T-cell (primary cell): ENCODE measurements at regions not wholly inside any gene's neighbourhood (a gene's known extent, or its start where the extent isn't known, plus 50 kb on each side); places are given as distances from the start of the nearest gene placed in this dataset.

Experiments used
- ATAC-seq, 4 experiments: fragments of 200-7000 bp in 3 of 4; fragments of 150-1000 bp in 1 of 4; cut with Tn5 transposase; replicated peaks in 1 of 4; 1 replicate in 3 of 4; 2 replicates in 1 of 4; pipeline ENCODE4 v1.10.0; 2021; ENCODE audit warnings: moderate library complexity in 3 of 4, mild to moderate bottlenecking in 2 of 4, moderate number of reproducible peaks in 1 of 4
- CTCF ChIA-PET, 2 donors: fragments of 300-600 bp; sonication (Branson Sonifier 250); formaldehyde crosslinking; loops; one replicate each; lab custom pipeline; 2022; ENCODE audit warnings: antibody characterized with exemption in 2 of 2; lab: Charles Lee
- POLR2A ChIA-PET, 2 donors: fragments of 300-600 bp; sonication (Branson Sonifier 250); formaldehyde crosslinking; loops; one replicate each; lab custom pipeline; 2022; ENCODE audit warnings: antibody characterized with exemption in 2 of 2; lab: Charles Lee
- DNase-seq, 35 experiments: peaks; one replicate each; pipeline versions ENCODE4 v3.0.0 to v3.0.0-alpha.2; 2013 to 2023
- H3K27ac ChIP-seq: one replicate; pipeline ENCODE4 v1.5.1; 2013; ENCODE audit warnings: low read length
- H3K27me3 ChIP-seq, 2 experiments: replicated peaks in 1 of 2; 1 replicate in 1 of 2; 2 replicates in 1 of 2; pipeline versions ENCODE4 v1.6.1 to v1.7.0; 2013; ENCODE audit warnings: low read length in 1 of 2, mixed read lengths in 1 of 2; ENCODE audit not compliant: control insufficient read depth in 2 of 2, insufficient read depth in 2 of 2; ENCODE audit errors: extremely low read depth in 1 of 2
- H3K36me3 ChIP-seq, 2 donors: 1 replicate in 1 of 2; 2 replicates in 1 of 2; pipeline versions ENCODE4 v1.6.1 to v1.7.0; 2013; ENCODE audit warnings: low read length in 1 of 2; ENCODE audit not compliant: control insufficient read depth in 2 of 2, insufficient read depth in 1 of 2; ENCODE audit errors: extremely low read depth in 1 of 2
- H3K4me1 ChIP-seq, 2 experiments: 1 replicate in 1 of 2; 2 replicates in 1 of 2; pipeline versions ENCODE4 v1.6.1 to v1.7.0; 2013; ENCODE audit warnings: low read length in 2 of 2, mixed read lengths in 1 of 2; ENCODE audit not compliant: insufficient read depth in 2 of 2, control insufficient read depth in 1 of 2; ENCODE audit errors: extremely low read depth in 1 of 2
- H3K4me3 ChIP-seq, 2 donors: 1 replicate in 1 of 2; 2 replicates in 1 of 2; pipeline versions ENCODE4 v1.5.1 to v1.7.0; 2013; ENCODE audit warnings: mild to moderate bottlenecking in 2 of 2, low read length in 1 of 2, moderate library complexity in 1 of 2; ENCODE audit not compliant: control insufficient read depth in 1 of 2; ENCODE audit errors: extremely low read depth in 1 of 2
- H3K9me3 ChIP-seq: 2 replicates; pipeline ENCODE4 v1.7.0; 2013
- H3K27ac Mint-ChIP-seq, 2 donors: one replicate each; pipeline ENCODE4 v1.8.0; 2020 to 2021; ENCODE audit warnings: mild to moderate bottlenecking in 2 of 2, mixed read lengths in 2 of 2
- H3K27me3 Mint-ChIP-seq, 2 donors: one replicate each; pipeline ENCODE4 v1.8.0; 2021 to 2022; ENCODE audit warnings: mixed read lengths in 2 of 2
- H3K36me3 Mint-ChIP-seq: one replicate; pipeline ENCODE4 v1.8.0; 2021; ENCODE audit warnings: mixed read lengths
- H3K4me1 Mint-ChIP-seq, 3 donors: one replicate each; pipeline ENCODE4 v1.8.0; 2020 to 2022; ENCODE audit warnings: mixed read lengths in 3 of 3, mild to moderate bottlenecking in 1 of 3
- H3K4me3 Mint-ChIP-seq, 3 donors: one replicate each; pipeline ENCODE4 v1.8.0; 2020 to 2022; ENCODE audit warnings: mild to moderate bottlenecking in 3 of 3, mixed read lengths in 3 of 3, moderate library complexity in 3 of 3
- H3K9me3 Mint-ChIP-seq, 3 donors: one replicate each; pipeline ENCODE4 v1.8.0; 2020 to 2022; ENCODE audit warnings: mixed read lengths in 3 of 3
- WGBS: methylation state at CpG from one replicate; pipeline ENCODE4 v1.1.5; 2013; ENCODE audit warnings: missing lambda C conversion rate; ENCODE audit not compliant: insufficient coverage; 5-methylcytosine and 5-hydroxymethylcytosine counted together

DNA sequence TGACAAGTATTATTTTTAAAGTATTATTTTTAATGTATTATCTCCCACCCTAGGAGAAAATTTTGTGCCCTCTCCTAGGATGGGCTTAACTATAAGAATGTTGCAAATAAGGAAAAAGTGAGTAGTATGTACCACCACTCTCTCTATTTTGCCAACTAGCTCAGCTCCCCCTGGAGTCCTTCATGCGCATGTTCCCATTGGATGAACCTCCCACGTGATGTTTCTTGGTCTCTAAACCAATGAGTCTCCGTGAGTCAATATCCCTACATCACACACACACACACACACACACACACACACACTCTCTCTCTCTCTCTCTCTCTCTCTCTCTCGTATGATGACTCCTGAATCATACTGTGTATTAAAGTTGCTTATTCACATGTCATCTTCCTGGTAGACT is 129.7 kb upstream of the ZFP42 start:
- CTCF ChIA-PET = no interaction called here
- H3K27ac ChIP-seq = no peak overlapping the region
- no peaks in the 10 kb centered on the region for H3K27me3 ChIP-seq
- Mint-ChIP-seq H3K36me3 (no peaks in the 10 kb centered on the region), H3K4me3 (no peak overlapping the region), H3K4me1 (no peaks in the 10 kb centered on the region), H3K27ac (no peak overlapping the region), H3K27me3 (no peaks in the 10 kb centered on the region), H3K9me3 (peaks cover 7 to 15% (median 8%) of the 10 kb centered on the region in 3 donors)
- ATAC-seq = no peak
- H3K4me3 ChIP-seq = no peak overlapping the region
- no peaks in the 10 kb centered on the region for H3K4me1 ChIP-seq
- WGBS = 89% methylated on average over 3 of the region's 4 CpGs
- no peaks in the 10 kb centered on the region for H3K9me3 ChIP-seq
- POLR2A ChIA-PET = no interaction called here
- no peaks in the 10 kb centered on the region for H3K36me3 ChIP-seq
- DNase-seq = no peak

DNA sequence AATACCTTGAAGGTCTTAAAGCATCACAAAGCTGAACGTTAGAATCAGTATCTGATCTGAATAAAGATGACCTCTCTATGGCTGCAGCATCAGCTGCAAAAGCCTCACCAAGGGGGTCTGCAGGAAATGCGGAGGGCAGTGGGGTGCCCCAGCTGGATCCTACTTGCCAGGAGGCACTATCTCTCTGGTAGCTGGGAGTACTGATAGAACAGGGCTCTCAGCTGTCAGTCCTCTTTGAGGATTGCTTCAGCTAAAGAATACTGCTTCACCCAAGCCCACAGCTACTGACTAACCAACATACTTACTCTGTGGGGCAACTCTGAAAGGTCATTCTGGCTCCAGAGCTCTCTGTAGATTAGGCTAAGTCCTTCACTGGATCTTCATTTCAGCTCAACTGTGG is 112.5 kb upstream of the ZFP42 start:
- H3K27me3 ChIP-seq = no peaks in the 10 kb centered on the region
- ATAC-seq (no peak), DNase-seq (no peak)
- Mint-ChIP-seq H3K4me1 (no peaks in the 10 kb centered on the region), H3K36me3 (no peaks in the 10 kb centered on the region), H3K4me3 (no peak overlapping the region), H3K27me3 (no peaks in the 10 kb centered on the region), H3K27ac (no peak overlapping the region), H3K9me3 (peaks cover 5 to 22% (median 20%) of the 10 kb centered on the region in 3 donors)
- H3K4me3 ChIP-seq = no peak overlapping the region
- ChIA-PET POLR2A (no interaction called here), CTCF (no interaction called here)
- H3K36me3 ChIP-seq = no peaks in the 10 kb centered on the region
- H3K4me1 ChIP-seq = no peaks in the 10 kb centered on the region
- H3K27ac ChIP-seq = no peak overlapping the region
- H3K9me3 ChIP-seq = no peaks in the 10 kb centered on the region
- 80% methylated on average over 1 of the region's 2 CpGs for WGBS

DNA sequence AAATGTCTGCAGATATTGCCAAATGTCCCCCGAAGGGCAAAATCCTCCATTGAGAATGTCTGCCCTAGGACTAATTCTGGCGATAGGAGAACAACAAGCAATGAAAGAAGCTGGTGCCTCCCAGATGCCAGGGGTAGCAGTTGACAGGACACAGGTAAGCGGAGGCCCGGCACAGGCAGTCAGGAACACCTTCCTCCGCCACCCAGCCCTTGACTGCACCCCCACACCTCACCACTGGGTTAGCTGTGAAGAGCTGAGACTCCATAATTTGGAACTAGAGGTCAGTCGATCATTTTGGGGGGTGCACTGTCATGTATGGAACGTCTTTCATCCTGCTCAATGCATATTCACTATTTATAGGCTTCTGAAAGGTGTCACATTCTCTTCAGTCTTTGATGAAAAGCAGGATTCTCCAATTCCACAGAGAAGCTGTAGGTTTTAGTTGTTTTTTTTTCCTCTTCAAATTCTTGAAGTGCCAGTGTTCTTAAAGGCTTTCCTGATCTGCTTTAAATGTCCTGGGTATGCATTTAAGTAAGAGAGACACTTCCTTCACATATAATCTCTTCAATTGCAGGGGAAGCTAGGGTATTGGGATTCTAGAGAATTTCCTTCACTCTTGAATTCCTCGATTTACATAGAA is 111.6 kb upstream of the ZFP42 start:
- no peaks in the 10 kb centered on the region for H3K4me1 Mint-ChIP-seq
- H3K36me3 ChIP-seq = no peaks in the 10 kb centered on the region
- no peaks in the 10 kb centered on the region for H3K36me3 Mint-ChIP-seq
- H3K9me3 Mint-ChIP-seq = peaks cover 4 to 26% (median 15%) of the 10 kb centered on the region in 3 donors
- ATAC-seq (no peak), DNase-seq (no peak)
- no peaks in the 10 kb centered on the region for H3K27me3 Mint-ChIP-seq
- WGBS = 95% methylated on average over 2 of the region's 8 CpGs
- H3K27ac ChIP-seq = no peak overlapping the region
- H3K4me1 ChIP-seq = no peaks in the 10 kb centered on the region
- no peaks in the 10 kb centered on the region for H3K9me3 ChIP-seq
- H3K27me3 ChIP-seq = no peaks in the 10 kb centered on the region
- ChIA-PET POLR2A (no interaction called here), CTCF (interaction anchor here in 1 of 2 donors (0.6 kb wide), 1 partner anchor 160 kb away, joined by 13 read pairs; no protein-coding TSS in a partner anchor)
- no peak overlapping the region for H3K27ac Mint-ChIP-seq
- H3K4me3 Mint-ChIP-seq = no peak overlapping the region
- H3K4me3 ChIP-seq = no peak overlapping the region

DNA sequence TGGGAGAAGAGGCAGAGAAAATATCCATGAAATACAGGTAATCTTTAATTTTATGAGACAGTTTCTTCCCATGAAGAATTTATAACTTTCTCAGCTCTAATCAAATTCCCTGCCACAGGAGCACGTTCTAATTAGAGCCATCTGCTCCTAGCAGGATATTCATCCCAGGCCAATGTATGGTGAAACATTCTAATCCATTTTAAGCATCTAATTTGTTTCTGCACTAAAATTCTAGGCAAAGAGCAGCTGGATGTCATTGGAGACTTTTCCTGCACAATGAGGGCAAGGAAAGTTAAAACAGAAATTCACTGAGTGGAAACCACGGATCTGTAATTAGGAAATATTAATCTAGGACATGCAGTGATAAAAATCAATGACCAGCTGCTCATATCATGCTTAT is 107.7 kb upstream of the ZFP42 start:
- H3K4me1 Mint-ChIP-seq = no peaks in the 10 kb centered on the region
- WGBS = no CpG with 5 or more reads among the region's 2 CpGs
- H3K27ac Mint-ChIP-seq = no peak overlapping the region
- ChIA-PET CTCF (no interaction called here), POLR2A (no interaction called here)
- no peak overlapping the region for H3K4me3 Mint-ChIP-seq
- Histone ChIP-seq H3K27me3 (no peaks in the 10 kb centered on the region), H3K4me1 (no peaks in the 10 kb centered on the region), H3K27ac (no peak overlapping the region), H3K4me3 (no peak overlapping the region), H3K9me3 (no peaks in the 10 kb centered on the region), H3K36me3 (no peaks in the 10 kb centered on the region)
- DNase-seq (no peak), ATAC-seq (no peak)
- no peaks in the 10 kb centered on the region for H3K27me3 Mint-ChIP-seq
- H3K36me3 Mint-ChIP-seq = no peaks in the 10 kb centered on the region
- peaks cover 8 to 27% (median 15%) of the 10 kb centered on the region in 3 donors for H3K9me3 Mint-ChIP-seq

DNA sequence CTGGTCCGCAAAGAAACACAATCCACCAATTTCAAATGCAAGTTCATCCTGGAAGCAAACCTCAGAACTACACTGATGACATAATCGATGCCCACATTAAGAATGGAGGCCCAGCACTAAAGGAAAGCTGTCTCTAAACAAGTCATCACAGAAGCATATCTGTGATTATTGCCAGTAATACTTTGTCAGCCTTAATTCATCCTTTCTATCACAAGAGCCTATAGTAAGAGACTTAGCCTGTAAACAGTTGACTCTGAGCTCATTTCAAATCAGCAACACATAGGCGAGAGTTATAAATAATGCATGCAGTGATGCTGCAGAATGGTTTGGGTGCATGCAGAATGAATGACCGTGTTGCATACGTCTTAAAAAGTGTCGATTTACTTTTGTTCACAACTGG is 105.9 kb upstream of the ZFP42 start:
- WGBS = 83% methylated on average over 2 of the region's 6 CpGs
- H3K4me3 Mint-ChIP-seq = no peak overlapping the region
- Histone ChIP-seq H3K36me3 (no peaks in the 10 kb centered on the region), H3K4me3 (no peak overlapping the region), H3K27ac (no peak overlapping the region), H3K27me3 (no peaks in the 10 kb centered on the region), H3K9me3 (no peaks in the 10 kb centered on the region), H3K4me1 (no peaks in the 10 kb centered on the region)
- DNase-seq (no peak), ATAC-seq (no peak)
- ChIA-PET POLR2A (no interaction called here), CTCF (interaction anchor here in 1 of 2 donors (0.6 kb wide), 1 partner anchor 188 kb away, joined by 3 read pairs; no protein-coding TSS in a partner anchor)
- H3K36me3 Mint-ChIP-seq = no peaks in the 10 kb centered on the region
- H3K4me1 Mint-ChIP-seq = no peaks in the 10 kb centered on the region
- peaks cover 11 to 28% (median 20%) of the 10 kb centered on the region in 3 donors for H3K9me3 Mint-ChIP-seq
- H3K27me3 Mint-ChIP-seq = no peaks in the 10 kb centered on the region
- no peak overlapping the region for H3K27ac Mint-ChIP-seq

DNA sequence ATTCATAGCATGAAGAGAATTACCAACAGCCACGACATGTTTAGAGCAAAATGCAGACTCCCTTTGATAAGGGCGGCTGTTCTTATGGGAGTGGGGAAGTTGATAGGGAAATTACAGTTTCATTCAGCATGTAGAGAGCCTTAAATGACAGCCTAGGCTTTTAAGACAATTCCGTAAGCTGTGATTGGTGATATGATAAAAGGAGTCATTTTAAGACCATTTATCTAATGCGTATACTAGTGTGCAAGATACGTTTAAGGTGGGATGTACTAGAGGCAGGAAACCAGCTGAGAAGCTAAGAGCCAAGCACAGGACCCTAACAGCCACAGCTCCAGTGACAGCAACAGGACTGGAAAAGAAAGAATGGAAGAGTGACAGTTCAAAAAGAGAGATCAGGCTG is 102.2 kb upstream of the ZFP42 start:
- Mint-ChIP-seq H3K4me3 (no peak overlapping the region), H3K36me3 (no peaks in the 10 kb centered on the region), H3K27me3 (no peaks in the 10 kb centered on the region), H3K4me1 (no peaks in the 10 kb centered on the region), H3K9me3 (peaks cover 8 to 13% (median 12%) of the 10 kb centered on the region in 3 donors), H3K27ac (no peak overlapping the region)
- Histone ChIP-seq H3K4me3 (no peak overlapping the region), H3K36me3 (no peaks in the 10 kb centered on the region), H3K27me3 (no peaks in the 10 kb centered on the region), H3K4me1 (no peaks in the 10 kb centered on the region), H3K27ac (no peak overlapping the region), H3K9me3 (no peaks in the 10 kb centered on the region)
- POLR2A ChIA-PET = no interaction called here
- CTCF ChIA-PET = no interaction called here
- 87% methylated on average over 3 of the region's 5 CpGs for WGBS
- DNase-seq (no peak), ATAC-seq (no peak)

DNA sequence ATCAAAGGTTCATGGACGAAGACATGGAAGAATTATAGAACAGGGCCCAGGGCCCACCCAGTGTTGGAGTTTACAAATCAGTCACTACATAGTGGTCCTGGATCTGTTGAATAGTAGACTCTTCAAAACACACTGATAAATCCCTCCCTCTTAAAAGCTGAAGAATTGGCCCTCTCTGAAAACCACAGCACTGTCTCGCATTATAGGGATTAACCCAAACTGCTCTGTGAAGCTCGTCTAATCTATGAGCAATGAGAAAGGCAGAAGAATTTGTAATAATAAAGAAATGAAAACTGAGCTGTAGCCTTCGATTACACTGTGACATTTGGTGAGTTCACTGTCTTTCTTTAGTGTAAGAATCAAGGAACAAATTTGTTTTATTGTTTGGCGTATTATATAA is 92.5 kb upstream of the ZFP42 start:
- Histone ChIP-seq H3K9me3 (no peaks in the 10 kb centered on the region), H3K4me3 (no peak overlapping the region), H3K27ac (no peak overlapping the region), H3K27me3 (no peaks in the 10 kb centered on the region), H3K4me1 (no peaks in the 10 kb centered on the region), H3K36me3 (no peaks in the 10 kb centered on the region)
- H3K27me3 Mint-ChIP-seq = no peaks in the 10 kb centered on the region
- no peaks in the 10 kb centered on the region for H3K36me3 Mint-ChIP-seq
- ChIA-PET CTCF (no interaction called here), POLR2A (no interaction called here)
- peaks cover 18 to 30% (median 19%) of the 10 kb centered on the region in 3 donors for H3K9me3 Mint-ChIP-seq
- no peaks in the 10 kb centered on the region for H3K4me1 Mint-ChIP-seq
- DNase-seq = no peak
- no CpG with 5 or more reads among the region's 5 CpGs for WGBS
- no peak overlapping the region for H3K27ac Mint-ChIP-seq
- no peak for ATAC-seq
- no peak overlapping the region for H3K4me3 Mint-ChIP-seq
